ENCODE measurements at regions not wholly inside any gene's neighbourhood (a gene's known extent, or its start where the extent isn't known, plus 50 kb on each side); places are given as distances from the start of the nearest gene placed in this dataset.
A peak's percentile ranks its signal among the peaks of the same experiment; 100 is the strongest.
"Not testable (repeated sequence)": the region's sequence is repeated elsewhere in the genome, so short reads cannot be mapped to it uniquely, and the experiment has no call there.

DNA sequence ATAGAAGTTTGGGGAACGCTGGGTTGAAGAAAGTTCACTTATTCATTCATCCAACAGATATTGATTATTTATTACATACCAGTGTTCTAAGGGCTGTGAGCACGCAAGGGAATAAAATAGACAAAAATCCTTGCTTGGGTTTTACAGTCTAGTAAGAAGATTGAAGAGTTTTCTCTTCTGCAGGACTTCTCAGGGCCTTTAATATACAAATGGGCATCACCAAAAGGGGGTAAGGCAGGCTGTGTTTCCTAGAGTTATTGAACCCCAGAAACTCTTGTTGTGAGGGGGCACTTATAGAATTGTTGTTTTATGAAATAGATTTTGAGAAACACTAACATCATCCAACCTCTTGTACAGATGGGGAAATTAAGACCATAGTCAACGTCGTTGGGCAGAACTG, 198.5 kb upstream of the ZNF618 start:
- H3K36me3 ChIP-seq = no peaks in the 10 kb centered on the region
- H3K27me3 ChIP-seq = no peaks in the 10 kb centered on the region
- no peak overlapping the region for H3K4me3 ChIP-seq
- DNase-seq = no peak
- TF ChIP-seq POLR2A (IDR thresholded peaks at IDR 0.05) = no peak
- no peak for TF ChIP-seq CTCF (IDR thresholded peaks at IDR 0.05)
- no peaks in the 10 kb centered on the region for H3K9me3 ChIP-seq
- no peaks in the 10 kb centered on the region for H3K4me1 ChIP-seq
- no peak overlapping the region for H3K27ac ChIP-seq

- H3K27me3 ChIP-seq = no peaks in the 10 kb centered on the region
- no peak for TF ChIP-seq POLR2A (IDR thresholded peaks at IDR 0.05)
- TF ChIP-seq CTCF (IDR thresholded peaks at IDR 0.05) = no peak
- H3K36me3 ChIP-seq = no peaks in the 10 kb centered on the region
- H3K4me3 ChIP-seq = no peak overlapping the region
- H3K9me3 ChIP-seq = no peaks in the 10 kb centered on the region
- no peak for DNase-seq
- H3K4me1 ChIP-seq = no peaks in the 10 kb centered on the region
- no peak overlapping the region for H3K27ac ChIP-seq
These were observed 197.8 kb upstream of the ZNF618 start for GRCh38 chr9:113678119-113678858.

- TF ChIP-seq CTCF (IDR thresholded peaks at IDR 0.05) (no peak), POLR2A (IDR thresholded peaks at IDR 0.05) (no peak)
- no peak overlapping the region for H3K4me3 ChIP-seq
- H3K9me3 ChIP-seq = no peaks in the 10 kb centered on the region
- H3K4me1 ChIP-seq = no peaks in the 10 kb centered on the region
- H3K27me3 ChIP-seq = no peaks in the 10 kb centered on the region
- H3K27ac ChIP-seq = no peak overlapping the region
- no peak for DNase-seq
- H3K36me3 ChIP-seq = no peaks in the 10 kb centered on the region
These were observed 197.3 kb upstream of the ZNF618 start for GRCh38 chr9:113678859-113679256.

DNA sequence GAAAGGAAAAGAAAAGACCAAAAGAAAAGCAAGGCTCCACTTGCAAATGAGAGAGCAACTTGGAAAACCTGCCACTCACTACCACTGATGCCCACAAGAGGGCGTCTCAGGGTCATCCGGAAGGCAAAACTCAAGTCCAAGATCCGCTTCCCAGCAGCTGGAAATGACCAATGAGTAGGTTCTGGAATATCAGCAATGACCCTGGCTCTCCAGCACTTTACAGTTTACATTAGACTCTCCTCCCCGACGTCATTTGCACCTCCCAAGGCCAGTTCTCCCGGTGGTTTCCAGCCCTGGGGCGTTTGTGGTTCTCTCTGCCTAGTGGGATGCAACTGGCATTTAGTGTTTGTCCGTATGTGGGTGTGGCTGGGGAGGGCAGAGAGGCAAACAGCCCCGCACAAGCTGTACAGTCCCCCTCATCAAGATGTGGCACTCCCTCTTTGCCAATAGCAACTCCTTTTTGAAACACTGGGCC, 193.8 kb upstream of the ZNF618 start:
- Histone ChIP-seq H3K4me1 (peaks cover 0 to under 1% (median 0%) of the 10 kb centered on the region in 4 donors), H3K9me3 (no peaks in the 10 kb centered on the region), H3K27me3 (no peaks in the 10 kb centered on the region), H3K36me3 (no peaks in the 10 kb centered on the region), H3K27ac (no peak overlapping the region), H3K4me3 (no peak overlapping the region)
- peak; percentile 47 to 83 (median 73) for DNase-seq
- peak; percentile 66 to 82 (median 74) for TF ChIP-seq CTCF (IDR thresholded peaks at IDR 0.05)
- no peak for TF ChIP-seq POLR2A (IDR thresholded peaks at IDR 0.05)

DNA sequence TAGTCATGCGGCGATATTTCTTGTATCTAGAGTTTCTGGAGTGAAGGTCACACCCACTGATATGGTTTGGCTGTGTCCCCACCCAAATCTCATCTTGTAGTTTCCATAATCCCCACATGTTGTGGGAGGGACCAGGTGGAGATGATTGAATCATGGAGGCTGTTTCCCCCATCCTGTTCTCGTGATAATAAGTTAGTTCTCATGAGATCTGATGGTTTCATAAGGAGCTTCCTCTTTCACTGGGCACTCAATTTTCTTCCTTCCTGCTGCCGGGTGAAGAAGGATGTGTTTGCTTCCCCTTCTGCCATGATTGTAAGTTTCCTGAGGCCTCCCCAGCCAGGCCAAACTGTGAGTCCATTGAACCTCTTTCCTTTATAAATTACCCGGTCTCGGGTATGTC, 190.5 kb upstream of the ZNF618 start:
- H3K27ac ChIP-seq, H3K4me3 ChIP-seq, H3K27me3 ChIP-seq, H3K9me3 ChIP-seq, DNase-seq, H3K4me1 ChIP-seq, H3K36me3 ChIP-seq: not testable (repeated sequence)

DNA sequence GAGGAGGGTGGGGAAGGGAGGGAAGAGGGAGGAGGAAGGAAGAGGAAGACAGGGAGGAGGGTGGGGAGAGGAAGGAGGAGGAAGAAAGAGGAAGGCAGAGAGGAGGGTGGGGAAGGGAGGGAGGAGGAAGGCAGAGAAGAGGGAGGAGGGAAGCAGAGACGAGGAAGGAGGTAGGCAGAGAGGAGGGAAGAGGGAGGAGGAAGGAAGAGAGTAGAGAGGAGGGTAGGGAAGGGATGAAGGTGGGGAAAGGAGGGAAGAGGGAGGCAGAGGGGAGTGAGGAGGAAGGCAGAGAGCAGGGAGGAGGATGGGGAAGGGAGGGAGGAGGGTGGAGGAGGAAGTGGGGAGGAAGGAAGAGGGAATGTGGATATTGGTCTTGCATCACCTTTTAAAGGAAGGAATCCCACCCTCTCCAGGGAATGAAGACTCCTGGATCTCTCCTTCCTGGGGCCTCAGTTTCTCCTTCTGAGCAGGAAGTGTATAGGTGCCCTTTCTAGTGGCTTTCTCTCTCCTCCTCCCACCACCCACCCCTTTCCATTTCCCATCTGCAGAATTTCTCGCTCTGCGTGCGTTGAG, 188.9 kb upstream of the ZNF618 start:
- DNase-seq = no peak
- TF ChIP-seq POLR2A (IDR thresholded peaks at IDR 0.05) = no peak
- no peak for TF ChIP-seq CTCF (IDR thresholded peaks at IDR 0.05)
- H3K4me3 ChIP-seq = no peak overlapping the region

More for the DNA sequence above, 188.9 kb upstream of the ZNF618 start:
- H3K4me1 ChIP-seq = peaks cover 0 to 8% (median 0%) of the 10 kb centered on the region in 4 donors
- peaks cover 0 to 9% of the 10 kb centered on the region in 2 donors for H3K27me3 ChIP-seq
- H3K36me3 ChIP-seq = no peaks in the 10 kb centered on the region
- no peak overlapping the region for H3K27ac ChIP-seq
- H3K9me3 ChIP-seq = no peaks in the 10 kb centered on the region
